Uterus (tissue), 3 donors: ENCODE measurements at regions not wholly inside any gene's neighbourhood (a gene's known extent, or its start where the extent isn't known, plus 50 kb on each side); places are given as distances from the start of the nearest gene placed in this dataset.

Experiments
- DNase-seq, 2 donors: peaks; one replicate each; pipeline ENCODE4 v3.0.0-alpha.2; 2019 to 2020
- H3K27ac ChIP-seq, 2 donors: fragments of 200-600 bp; sonication (generic); 1 replicate in 1 of 2; 2 replicates in 1 of 2; pipeline ENCODE4 v1.5.1; 2016 to 2018
- H3K27me3 ChIP-seq, 2 donors: fragments of 200-600 bp; sonication (generic); one replicate each; pipeline ENCODE4 v1.5.1; 2018 to 2019; ENCODE audit warnings: control low read depth in 1 of 2
- H3K36me3 ChIP-seq, 2 donors: fragments of 200-600 bp; sonication (generic); one replicate each; pipeline ENCODE4 v1.5.1; 2019; ENCODE audit warnings: control low read depth in 1 of 2
- H3K4me1 ChIP-seq, 2 donors: fragments of 200-600 bp; sonication (generic); one replicate each; pipeline ENCODE4 v1.5.1; 2018 to 2019; ENCODE audit warnings: control low read depth in 1 of 2
- H3K4me3 ChIP-seq, 2 donors: fragments of 200-600 bp; sonication (generic); 1 replicate in 1 of 2; 2 replicates in 1 of 2; pipeline ENCODE4 v1.5.1; 2018 to 2019; ENCODE audit warnings: mild to moderate bottlenecking in 1 of 2
- H3K9me3 ChIP-seq, 2 donors: fragments of 200-600 bp; sonication (generic); one replicate each; pipeline ENCODE4 v1.5.1; 2019; ENCODE audit warnings: control low read depth in 1 of 2
- POLR2A ChIP-seq, 2 donors: fragments of 450-650 bp; IDR thresholded peaks; one replicate each; pipeline ENCODE4 v1.6.1; 2016; ENCODE audit warnings: antibody characterized with exemption in 2 of 2, mild to moderate bottlenecking in 1 of 2, moderate library complexity in 1 of 2
- intact Hi-C: fragments of 100-400 bp; cut with DNase I; formaldehyde crosslinking; loops from one replicate; pipeline ENCODE4 v1.15.1; 2023; ENCODE audit warnings: low total_unique reads
- TF ChIP-seq, protein P1 (sequence below), 4 experiments: fragments of 200-600 bp in 2 of 4; fragments of 450-650 bp in 2 of 4; sonication (generic) in 2 of 4; IDR thresholded peaks; one replicate each; pipeline ENCODE4 v1.5.1; 2016 to 2019; ENCODE audit warnings: antibody characterized with exemption in 4 of 4, mild to moderate bottlenecking in 2 of 4, moderate library complexity in 1 of 4
- donor health status: DM: yes; HTN: yes; CAD: no.

DNA sequence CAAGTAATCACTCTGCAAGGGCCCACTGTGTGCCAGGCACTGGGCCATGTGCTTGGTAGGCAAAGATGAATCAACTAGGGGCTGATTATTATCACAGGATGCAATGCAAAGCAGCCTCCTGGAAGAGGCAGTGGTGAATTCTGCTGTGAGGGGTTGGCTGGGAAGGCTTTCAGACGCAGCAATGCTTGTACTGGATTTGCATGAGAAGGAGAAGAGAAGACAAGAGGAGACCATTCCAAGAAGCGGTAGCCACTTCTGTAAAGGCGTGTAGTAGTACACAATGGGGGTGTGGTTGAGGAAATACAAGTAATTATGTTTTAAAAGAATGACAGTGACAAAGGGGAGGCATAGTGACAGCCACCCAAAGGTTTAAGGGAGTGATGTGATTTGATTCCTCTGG is 502.7 kb downstream of the PLCL1 start:
- H3K9me3 ChIP-seq = no peaks in the 10 kb centered on the region
- no peaks in the 10 kb centered on the region for H3K27me3 ChIP-seq
- no peak for TF ChIP-seq POLR2A (IDR thresholded peaks at IDR 0.05)
- H3K36me3 ChIP-seq = peaks cover 0 to 2% of the 10 kb centered on the region in 2 donors
- no peak overlapping the region for H3K27ac ChIP-seq
- no peak overlapping the region for H3K4me3 ChIP-seq
- no peaks in the 10 kb centered on the region for H3K4me1 ChIP-seq
- DNase-seq = no peak
- intact Hi-C loops = no loop called here

DNA sequence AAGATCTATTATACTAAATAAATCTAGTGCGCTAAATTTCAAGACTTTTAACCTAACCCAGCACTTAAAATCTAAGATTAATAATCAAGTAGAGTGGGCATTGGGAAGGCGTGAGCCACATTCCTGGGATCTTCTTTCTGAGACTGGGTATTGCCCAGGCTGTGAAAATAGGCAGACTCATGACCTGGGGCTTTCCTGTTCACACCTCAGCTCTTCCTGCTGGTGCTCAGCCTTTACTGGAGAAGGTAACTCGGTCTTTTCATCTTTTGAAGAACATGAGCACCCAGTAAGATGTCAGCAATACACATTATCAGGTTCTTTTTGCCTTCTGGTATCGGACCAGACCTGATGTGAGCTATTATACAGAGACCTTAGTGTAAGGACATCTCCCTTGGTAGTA is 500.5 kb downstream of the PLCL1 start:
- no peaks in the 10 kb centered on the region for H3K9me3 ChIP-seq
- intact Hi-C loops = no loop called here
- DNase-seq = no peak
- H3K4me1 ChIP-seq = no peaks in the 10 kb centered on the region
- peaks cover 0 to 2% of the 10 kb centered on the region in 2 donors for H3K36me3 ChIP-seq
- H3K4me3 ChIP-seq = no peak overlapping the region
- H3K27me3 ChIP-seq = no peaks in the 10 kb centered on the region
- TF ChIP-seq, protein P1, sequence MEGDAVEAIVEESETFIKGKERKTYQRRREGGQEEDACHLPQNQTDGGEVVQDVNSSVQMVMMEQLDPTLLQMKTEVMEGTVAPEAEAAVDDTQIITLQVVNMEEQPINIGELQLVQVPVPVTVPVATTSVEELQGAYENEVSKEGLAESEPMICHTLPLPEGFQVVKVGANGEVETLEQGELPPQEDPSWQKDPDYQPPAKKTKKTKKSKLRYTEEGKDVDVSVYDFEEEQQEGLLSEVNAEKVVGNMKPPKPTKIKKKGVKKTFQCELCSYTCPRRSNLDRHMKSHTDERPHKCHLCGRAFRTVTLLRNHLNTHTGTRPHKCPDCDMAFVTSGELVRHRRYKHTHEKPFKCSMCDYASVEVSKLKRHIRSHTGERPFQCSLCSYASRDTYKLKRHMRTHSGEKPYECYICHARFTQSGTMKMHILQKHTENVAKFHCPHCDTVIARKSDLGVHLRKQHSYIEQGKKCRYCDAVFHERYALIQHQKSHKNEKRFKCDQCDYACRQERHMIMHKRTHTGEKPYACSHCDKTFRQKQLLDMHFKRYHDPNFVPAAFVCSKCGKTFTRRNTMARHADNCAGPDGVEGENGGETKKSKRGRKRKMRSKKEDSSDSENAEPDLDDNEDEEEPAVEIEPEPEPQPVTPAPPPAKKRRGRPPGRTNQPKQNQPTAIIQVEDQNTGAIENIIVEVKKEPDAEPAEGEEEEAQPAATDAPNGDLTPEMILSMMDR (IDR thresholded peaks at IDR 0.05) = no peak
- TF ChIP-seq POLR2A (IDR thresholded peaks at IDR 0.05) = no peak
- H3K27ac ChIP-seq = no peak overlapping the region

DNA sequence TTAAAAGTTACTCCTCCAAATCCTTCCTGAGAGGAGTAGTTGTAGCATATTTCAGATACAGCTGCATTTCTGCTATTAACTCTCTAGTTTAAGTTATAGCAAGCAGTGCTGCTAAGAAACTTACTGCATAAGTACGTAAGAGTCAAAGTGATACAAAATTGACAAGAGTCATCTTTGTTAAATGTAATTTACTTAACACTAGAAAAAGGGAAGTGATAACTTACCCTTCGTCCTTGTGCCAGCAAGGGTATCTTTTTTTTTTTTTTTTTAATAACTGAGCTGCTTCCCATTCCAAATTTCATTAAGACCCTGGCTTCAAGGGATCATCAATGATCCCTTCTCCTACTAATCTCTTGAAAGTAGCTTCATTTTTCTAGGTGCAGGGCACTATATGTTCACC is 493.0 kb downstream of the PLCL1 start:
- Histone ChIP-seq H3K4me3 (no peak overlapping the region), H3K4me1 (no peaks in the 10 kb centered on the region), H3K9me3 (no peaks in the 10 kb centered on the region), H3K27me3 (no peaks in the 10 kb centered on the region), H3K36me3 (no peaks in the 10 kb centered on the region), H3K27ac (no peak overlapping the region)
- TF ChIP-seq, protein P1 (IDR thresholded peaks at IDR 0.05) = no peak
- TF ChIP-seq POLR2A (IDR thresholded peaks at IDR 0.05) = no peak
- no peak for DNase-seq
- intact Hi-C loops = loop anchor here (5.0 to 10.0 kb wide), 2 partner anchors 495 to 593 kb away; partner anchors contain the start of genes MARS2 and PLCL1

DNA sequence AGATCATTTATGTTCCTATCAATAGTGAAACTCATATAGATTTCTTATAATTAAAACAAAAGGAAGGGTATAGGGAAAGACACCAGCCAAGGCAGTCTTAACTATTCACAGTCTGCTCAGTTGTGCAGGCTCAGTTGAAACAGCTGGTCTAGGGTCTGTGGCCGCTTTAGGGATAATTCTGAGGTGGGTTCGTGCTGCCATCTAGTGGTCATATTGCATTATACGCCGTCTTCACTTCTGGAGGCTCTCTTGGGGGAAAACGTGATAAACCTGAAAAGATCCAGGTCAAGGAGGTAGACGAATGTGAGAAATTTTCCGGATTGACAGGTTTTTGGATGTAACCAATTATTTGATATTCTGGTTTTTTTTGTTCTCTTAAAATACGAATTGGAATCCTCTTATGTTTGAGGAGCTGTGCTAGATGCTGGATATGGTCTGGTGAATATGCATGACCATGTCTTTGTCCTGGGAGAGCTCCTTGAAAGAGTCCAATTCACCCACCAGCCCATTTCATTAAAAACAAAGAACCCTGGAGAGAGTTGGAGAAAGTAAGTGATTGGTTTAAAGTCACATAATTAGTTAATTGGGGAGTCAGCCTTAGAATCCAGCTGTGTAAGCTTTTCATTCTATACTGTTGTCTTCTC is 492.4 kb downstream of the PLCL1 start:
- Histone ChIP-seq H3K27ac (no peak overlapping the region), H3K27me3 (no peaks in the 10 kb centered on the region), H3K4me1 (no peaks in the 10 kb centered on the region), H3K9me3 (no peaks in the 10 kb centered on the region), H3K36me3 (no peaks in the 10 kb centered on the region), H3K4me3 (no peak overlapping the region)
- intact Hi-C loops = loop anchor here (5.0 to 10.0 kb wide), 2 partner anchors 494 to 592 kb away; partner anchors contain the start of genes MARS2 and PLCL1
- TF ChIP-seq, protein P1 (IDR thresholded peaks at IDR 0.05) = peak; percentile 67 to 85 (median 76)
- no peak for TF ChIP-seq POLR2A (IDR thresholded peaks at IDR 0.05)
- DNase-seq = peak; percentile 48 to 50

DNA sequence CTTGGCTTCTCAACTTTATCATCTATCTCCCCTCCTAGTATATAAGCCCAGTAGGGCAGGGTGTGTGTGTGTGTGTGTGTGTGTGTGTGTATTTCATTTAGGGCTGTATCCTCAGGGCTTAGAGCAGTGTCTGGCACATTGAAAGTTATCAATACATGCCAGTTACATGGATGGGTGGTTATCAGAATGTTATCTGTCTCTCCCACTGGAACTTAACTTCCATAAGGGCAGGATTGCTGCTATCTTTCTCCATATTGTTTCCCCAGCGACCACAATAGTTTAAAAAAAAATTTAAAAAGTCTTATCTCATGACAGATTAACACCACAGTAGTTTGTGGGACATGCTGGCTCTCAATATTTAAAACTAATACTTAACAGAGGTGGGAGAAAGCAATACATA is 488.9 kb downstream of the PLCL1 start:
- no peak for DNase-seq
- TF ChIP-seq, protein P1 (IDR thresholded peaks at IDR 0.05) = no peak
- TF ChIP-seq POLR2A (IDR thresholded peaks at IDR 0.05) = no peak
- H3K9me3 ChIP-seq = no peaks in the 10 kb centered on the region
- H3K4me3 ChIP-seq = no peak overlapping the region
- no peak overlapping the region for H3K27ac ChIP-seq
- H3K4me1 ChIP-seq = no peaks in the 10 kb centered on the region
- intact Hi-C loops = loop anchor here (10.0 kb wide), 1 partner anchor 588 kb away; the partner anchor contains the start of gene MARS2
- no peaks in the 10 kb centered on the region for H3K36me3 ChIP-seq
- H3K27me3 ChIP-seq = no peaks in the 10 kb centered on the region
